ENCODE measurements at regions not wholly inside any gene's neighbourhood (a gene's known extent, or its start where the extent isn't known, plus 50 kb on each side); places are given as distances from the start of the nearest gene placed in this dataset.

DNA sequence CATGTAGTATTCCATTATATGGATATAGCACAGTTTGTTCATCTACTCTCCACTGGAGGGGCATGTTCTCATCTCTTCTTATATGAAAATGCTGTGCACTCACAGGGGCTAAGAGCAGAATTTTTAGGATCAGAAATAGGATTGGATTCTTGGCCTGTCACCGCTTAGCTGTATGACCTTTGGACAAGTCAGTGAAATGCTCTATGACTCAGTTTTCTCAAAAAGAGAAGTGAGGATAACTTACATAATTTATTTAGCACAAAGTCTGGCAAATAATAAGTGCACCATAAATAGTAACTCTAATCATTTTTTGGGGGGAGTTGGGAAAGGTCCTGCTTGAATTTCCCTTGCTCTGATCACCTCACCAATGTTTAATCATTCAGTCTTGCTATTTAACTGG lies 103.7 kb upstream of the LRIG1 start:
- H3K4me2 ChIP-seq (ENCODE audit: low read length): no peak overlapping the region
- CTCF ChIA-PET: no interaction called here

DNA sequence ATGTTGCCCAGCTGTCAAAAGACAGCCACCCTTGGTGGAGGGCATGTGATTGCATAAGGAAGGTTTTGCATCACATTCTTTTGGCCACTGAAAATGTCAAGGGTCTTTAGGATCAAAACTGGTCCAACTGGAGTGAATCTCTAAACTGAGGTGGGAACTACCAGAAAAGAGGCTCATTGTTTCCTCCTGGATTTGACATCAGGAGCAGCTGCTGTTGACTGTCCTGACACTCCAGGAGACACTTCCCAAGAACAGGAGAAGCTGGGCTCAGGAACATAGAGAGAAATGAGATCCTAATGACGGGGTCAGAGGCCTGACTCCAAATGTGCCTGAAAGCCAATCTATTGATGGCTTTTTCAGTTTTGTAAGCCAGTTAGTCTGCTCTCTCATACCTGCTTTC lies 105.3 kb upstream of the LRIG1 start:
- ATAC-seq: no peak
- Histone ChIP-seq H3K4me1 (ENCODE audit: insufficient read depth, low read length) (peaks cover 12% of the 10 kb centered on the region), H2AFZ (ENCODE audit: low read length) (no peak overlapping the region), H3K9me3 (ENCODE audit: low read length) (no peaks in the 10 kb centered on the region), H3K9ac (ENCODE audit: low read length) (no peak overlapping the region), H3K4me2 (ENCODE audit: low read length) (no peak overlapping the region), H3K27ac (ENCODE audit: low read length) (no peak overlapping the region), H3F3A (ENCODE audit: low read length, unreplicated experiment) (no peaks in the 10 kb centered on the region), H3K27me3 (ENCODE audit: low read length) (no peaks in the 10 kb centered on the region), H3K36me3 (ENCODE audit: low read depth, low read length) (no peaks in the 10 kb centered on the region), H3K4me3 (ENCODE audit: low read length) (no peak overlapping the region), H4K20me1 (ENCODE audit: low read length) (no peaks in the 10 kb centered on the region), H3K9me2 (replicated peaks; ENCODE audit: low read length) (no peaks in the 10 kb centered on the region), H3K79me2 (ENCODE audit: low read length) (no peaks in the 10 kb centered on the region)
- TF ChIP-seq EZH2 (IDR thresholded peaks at IDR 0.05; ENCODE audit: low read length, unreplicated experiment): no peak
- TF ChIP-seq EZH2phosphoT487 (IDR thresholded peaks at IDR 0.05; ENCODE audit: borderline replicate concordance, low read length): no peak
- no peak for TF ChIP-seq CTCF (conservative IDR thresholded peaks at IDR 0.05; ENCODE audit: low read depth, low read length)
- no peak for DNase-seq
- ChIA-PET POLR2A (ENCODE audit: unreplicated experiment) (no interaction called here), CTCF (no interaction called here)
- no TSS peak for BruUV-seq (replicated peaks)
- intact Hi-C loops (cut with micrococcal nuclease): no loop called here

More for the DNA sequence above, 103.7 kb upstream of the LRIG1 start:
- DNase-seq: no peak
- no TSS peak for BruUV-seq (replicated peaks)
- no peaks in the 10 kb centered on the region for H3K9me2 ChIP-seq (replicated peaks; ENCODE audit: low read length)
- H3K27me3 ChIP-seq (ENCODE audit: low read length): no peaks in the 10 kb centered on the region
- ATAC-seq: no peak
- no peak for TF ChIP-seq EZH2 (IDR thresholded peaks at IDR 0.05; ENCODE audit: low read length, unreplicated experiment)
- no peak for TF ChIP-seq EZH2phosphoT487 (IDR thresholded peaks at IDR 0.05; ENCODE audit: borderline replicate concordance, low read length)
- TF ChIP-seq CTCF (conservative IDR thresholded peaks at IDR 0.05; ENCODE audit: low read depth, low read length): no peak
- H3K4me1 ChIP-seq (ENCODE audit: insufficient read depth, low read length): peaks cover 12% of the 10 kb centered on the region
- H3F3A ChIP-seq (ENCODE audit: low read length, unreplicated experiment): no peaks in the 10 kb centered on the region
- no peaks in the 10 kb centered on the region for H4K20me1 ChIP-seq (ENCODE audit: low read length)
- intact Hi-C loops (cut with micrococcal nuclease): no loop called here
- no peak overlapping the region for H3K27ac ChIP-seq (ENCODE audit: low read length)
- no peaks in the 10 kb centered on the region for H3K79me2 ChIP-seq (ENCODE audit: low read length)
- no peaks in the 10 kb centered on the region for H3K36me3 ChIP-seq (ENCODE audit: low read depth, low read length)
- H3K9me3 ChIP-seq (ENCODE audit: low read length): no peaks in the 10 kb centered on the region
- POLR2A ChIA-PET (ENCODE audit: unreplicated experiment): no interaction called here
- no peak overlapping the region for H3K4me3 ChIP-seq (ENCODE audit: low read length)
- H3K9ac ChIP-seq (ENCODE audit: low read length): no peak overlapping the region
- H2AFZ ChIP-seq (ENCODE audit: low read length): no peak overlapping the region

- Histone ChIP-seq H3K27ac (ENCODE audit: low read length) (no peak overlapping the region), H3K36me3 (ENCODE audit: low read depth, low read length) (no peaks in the 10 kb centered on the region), H3K4me2 (ENCODE audit: low read length) (no peak overlapping the region), H3K79me2 (ENCODE audit: low read length) (no peaks in the 10 kb centered on the region), H2AFZ (ENCODE audit: low read length) (no peak overlapping the region), H3K9ac (ENCODE audit: low read length) (no peak overlapping the region), H4K20me1 (ENCODE audit: low read length) (no peaks in the 10 kb centered on the region), H3K4me3 (ENCODE audit: low read length) (no peak overlapping the region), H3K4me1 (ENCODE audit: insufficient read depth, low read length) (peaks cover 12% of the 10 kb centered on the region), H3K9me3 (ENCODE audit: low read length) (no peaks in the 10 kb centered on the region), H3K9me2 (replicated peaks; ENCODE audit: low read length) (no peaks in the 10 kb centered on the region), H3K27me3 (ENCODE audit: low read length) (no peaks in the 10 kb centered on the region), H3F3A (ENCODE audit: low read length, unreplicated experiment) (no peaks in the 10 kb centered on the region)
- POLR2A ChIA-PET (ENCODE audit: unreplicated experiment): no interaction called here
- no peak for TF ChIP-seq CTCF (conservative IDR thresholded peaks at IDR 0.05; ENCODE audit: low read depth, low read length)
- TF ChIP-seq EZH2 (IDR thresholded peaks at IDR 0.05; ENCODE audit: low read length, unreplicated experiment): no peak
- no peak for TF ChIP-seq EZH2phosphoT487 (IDR thresholded peaks at IDR 0.05; ENCODE audit: borderline replicate concordance, low read length)
- CTCF ChIA-PET: no interaction called here
- no TSS peak for BruUV-seq (replicated peaks)
- DNase-seq (no peak), ATAC-seq (no peak)
- intact Hi-C loops (cut with micrococcal nuclease): no loop called here
Observed at GRCh38 chr3:66606868-66607267, 106.0 kb upstream of the LRIG1 start.
